CD14-positive monocyte (primary cell): ENCODE measurements at regions not wholly inside any gene's neighbourhood (a gene's known extent, or its start where the extent isn't known, plus 50 kb on each side); places are given as distances from the start of the nearest gene placed in this dataset.
A peak's percentile ranks its signal among the peaks of the same experiment; 100 is the strongest.

Experiments used
- DNase-seq, 3 donors: peaks; one replicate each; pipeline ENCODE4 v3.0.0-alpha.2; 2011 to 2022
- H2AFZ ChIP-seq: 2 replicates; pipeline ENCODE4 v1.6.0; 2012; ENCODE audit warnings: mild to moderate bottlenecking, low read depth, low read length, inconsistent platforms; ENCODE audit not compliant: insufficient read depth, poor library complexity, severe bottlenecking
- H3K27ac ChIP-seq, 2 donors: 1 replicate in 1 of 2; 2 replicates in 1 of 2; pipeline ENCODE4 v1.5.1; 2012 to 2013; ENCODE audit warnings: low read length in 2 of 2, control low read depth in 1 of 2, inconsistent platforms in 1 of 2, low read depth in 1 of 2, mild to moderate bottlenecking in 1 of 2
- H3K27me3 ChIP-seq, 2 donors: one replicate each; pipeline versions ENCODE4 v1.6.0 to v1.6.1; 2011 to 2013; ENCODE audit warnings: low read length in 2 of 2; ENCODE audit not compliant: control insufficient read depth in 2 of 2, insufficient read depth in 2 of 2
- H3K36me3 ChIP-seq, 2 donors: replicated peaks in 1 of 2; 1 replicate in 1 of 2; 2 replicates in 1 of 2; pipeline versions ENCODE4 v1.5.1 to v1.6.1; 2012 to 2013; ENCODE audit warnings: low read length in 2 of 2, control low read depth in 1 of 2, inconsistent platforms in 1 of 2, mild to moderate bottlenecking in 1 of 2; ENCODE audit not compliant: insufficient read depth in 2 of 2, control insufficient read depth in 1 of 2
- H3K4me1 ChIP-seq, 2 donors: 1 replicate in 1 of 2; 2 replicates in 1 of 2; pipeline versions ENCODE4 v1.5.1 to v1.6.1; 2012 to 2013; ENCODE audit warnings: low read length in 2 of 2, control low read depth in 1 of 2, inconsistent platforms in 1 of 2, mild to moderate bottlenecking in 1 of 2, moderate library complexity in 1 of 2; ENCODE audit not compliant: insufficient read depth in 2 of 2, control insufficient read depth in 1 of 2
- H3K4me2 ChIP-seq: replicated peaks from 2 replicates; pipeline ENCODE3; 2012; ENCODE audit warnings: low read length, moderate library complexity, mild to moderate bottlenecking; ENCODE audit not compliant: poor library complexity, severe bottlenecking; ENCODE audit errors: extremely low read depth
- H3K4me3 ChIP-seq, 3 experiments: fragments of 200-600 bp in 1 of 3; sonication (generic) in 1 of 3; replicated peaks in 1 of 3; 1 replicate in 2 of 3; 2 replicates in 1 of 3; pipeline ENCODE4 v1.5.1; 2011 to 2013; ENCODE audit warnings: low read length in 3 of 3, mild to moderate bottlenecking in 3 of 3, control low read depth in 2 of 3, low read depth in 2 of 3, inconsistent platforms in 1 of 3, moderate library complexity in 1 of 3
- H3K79me2 ChIP-seq: 2 replicates; pipeline ENCODE4 v1.6.0; 2012; ENCODE audit warnings: mild to moderate bottlenecking, control low read depth, inconsistent platforms, low read length, moderate library complexity; ENCODE audit not compliant: insufficient read depth
- H3K9ac ChIP-seq: 2 replicates; pipeline ENCODE4 v1.6.0; 2017; ENCODE audit warnings: low read length, mild to moderate bottlenecking; ENCODE audit not compliant: insufficient read depth, poor library complexity, severe bottlenecking
- H3K9me3 ChIP-seq, 2 donors: replicated peaks in 1 of 2; 1 replicate in 1 of 2; 2 replicates in 1 of 2; pipeline versions ENCODE4 v1.5.1 to v1.6.1; 2012 to 2013; ENCODE audit warnings: low read length in 2 of 2, control low read depth in 1 of 2; ENCODE audit not compliant: control insufficient read depth in 1 of 2, insufficient read depth in 1 of 2
- H4K20me1 ChIP-seq: 2 replicates; pipeline ENCODE4 v1.6.0; 2012; ENCODE audit warnings: mild to moderate bottlenecking, low read length, control low read depth, moderate library complexity; ENCODE audit not compliant: insufficient read depth
- H3K27ac Mint-ChIP-seq, 7 donors: one replicate each; pipeline ENCODE4 v1.8.0; 2020; ENCODE audit warnings: mild to moderate bottlenecking in 7 of 7, mixed read lengths in 7 of 7, moderate library complexity in 6 of 7, inconsistent platforms in 2 of 7
- H3K27me3 Mint-ChIP-seq, 3 donors: one replicate each; pipeline ENCODE4 v1.8.0; 2021 to 2022; ENCODE audit warnings: low read depth in 3 of 3, mild to moderate bottlenecking in 3 of 3, mixed read lengths in 3 of 3, moderate library complexity in 3 of 3, inconsistent platforms in 1 of 3
- H3K36me3 Mint-ChIP-seq, 2 donors: one replicate each; pipeline ENCODE4 v1.8.0; 2020; ENCODE audit warnings: mixed read lengths in 2 of 2, inconsistent platforms in 1 of 2, mild to moderate bottlenecking in 1 of 2
- H3K4me1 Mint-ChIP-seq: one replicate; pipeline ENCODE4 v1.8.0; 2020; ENCODE audit warnings: mild to moderate bottlenecking, mixed read lengths
- H3K4me3 Mint-ChIP-seq, 2 donors: one replicate each; pipeline ENCODE4 v1.8.0; 2020; ENCODE audit warnings: mild to moderate bottlenecking in 2 of 2, mixed read lengths in 2 of 2, moderate library complexity in 1 of 2
- H3K9me3 Mint-ChIP-seq, 7 donors: one replicate each; pipeline ENCODE4 v1.8.0; 2020 to 2022; ENCODE audit warnings: mixed read lengths in 7 of 7, mild to moderate bottlenecking in 6 of 7, moderate library complexity in 6 of 7, inconsistent platforms in 2 of 7
- CTCF ChIP-seq: fragments of 200-600 bp; IDR thresholded peaks from one replicate; pipeline ENCODE4 v1.8.0; 2022; ENCODE audit warnings: antibody characterized with exemption, mild to moderate bottlenecking
- WGBS: methylation state at CpG from one replicate; pipeline ENCODE4 v1.1.5; 2013; ENCODE audit warnings: missing lambda C conversion rate; ENCODE audit not compliant: insufficient coverage; 5-methylcytosine and 5-hydroxymethylcytosine counted together
- intact Hi-C, 2 donors: fragments of 100-400 bp; cut with micrococcal nuclease; formaldehyde crosslinking; loops; one replicate each; pipeline versions ENCODE4 v1.15.0 to v1.15.1; 2023

GRCh38 chr15:92728266-92728665 lies 72.7 kb upstream of the FAM174B start:
- Histone ChIP-seq H3K4me1 (peaks cover 21 to 32% of the 10 kb centered on the region in 2 donors), H3K4me2 (peak overlapping the region; percentile 30), H3K79me2 (peaks cover 4% of the 10 kb centered on the region), H3K9ac (no peak overlapping the region), H3K9me3 (no peaks in the 10 kb centered on the region), H3K36me3 (no peaks in the 10 kb centered on the region), H3K4me3 (peak overlapping the region in 1 of 3 experiments; percentile 28), H4K20me1 (no peaks in the 10 kb centered on the region), H2AFZ (no peak overlapping the region), H3K27me3 (no peaks in the 10 kb centered on the region), H3K27ac (peak overlapping the region in 1 of 2 donors; percentile 38)
- Mint-ChIP-seq H3K27me3 (no peaks in the 10 kb centered on the region), H3K4me3 (peak overlapping the region in 1 of 2 donors; percentile 53), H3K9me3 (peaks cover 0 to 1% (median 0%) of the 10 kb centered on the region in 7 donors), H3K4me1 (peaks cover 28% of the 10 kb centered on the region), H3K36me3 (peaks cover 4% of the 10 kb centered on the region in 2 donors), H3K27ac (peak overlapping the region in 4 of 7 donors; percentile 13 to 72 (median 45))
- 75% methylated on average over 2 of the region's 4 CpGs for WGBS
- DNase-seq = peak in 1 of 3 donors; percentile 18
- intact Hi-C loops = no loop called here
- no peak for TF ChIP-seq CTCF

GRCh38 chr15:92733090-92733933 lies 77.7 kb upstream of the FAM174B start:
- TF ChIP-seq CTCF = no peak
- peaks cover 2% of the 10 kb centered on the region in 2 donors for H3K36me3 Mint-ChIP-seq
- no peaks in the 10 kb centered on the region for H3K27me3 ChIP-seq
- H3K9ac ChIP-seq = peak overlapping the region; percentile 60
- H3K4me3 ChIP-seq = peak overlapping the region; percentile 28 to 73 (median 42)
- H3K9me3 ChIP-seq = no peaks in the 10 kb centered on the region
- WGBS = 33% methylated on average over 1 of the region's 12 CpGs
- peak overlapping the region; percentile 75 to 96 (median 94) for H3K27ac Mint-ChIP-seq
- H3K4me1 Mint-ChIP-seq = peaks cover 37% of the 10 kb centered on the region
- H3K9me3 Mint-ChIP-seq = peaks cover 0 to 8% (median 0%) of the 10 kb centered on the region in 7 donors
- peak overlapping the region; percentile 77 for H2AFZ ChIP-seq
- peaks cover 28 to 31% of the 10 kb centered on the region in 2 donors for H3K4me1 ChIP-seq
- H3K4me3 Mint-ChIP-seq = peak overlapping the region; percentile 84 to 92
- DNase-seq = peak; percentile 64 to 85 (median 66)
- H3K27me3 Mint-ChIP-seq = peaks cover 0 to under 1% (median 0%) of the 10 kb centered on the region in 3 donors
- no peaks in the 10 kb centered on the region for H3K36me3 ChIP-seq
- H3K79me2 ChIP-seq = peaks cover 4% of the 10 kb centered on the region
- intact Hi-C loops = no loop called here
- peak overlapping the region; percentile 67 for H3K4me2 ChIP-seq
- H4K20me1 ChIP-seq = no peaks in the 10 kb centered on the region
- H3K27ac ChIP-seq = peak overlapping the region; percentile 71 to 89
